ENCODE measurements at regions not wholly inside any gene's neighbourhood (a gene's known extent, or its start where the extent isn't known, plus 50 kb on each side); places are given as distances from the start of the nearest gene placed in this dataset.

DNA sequence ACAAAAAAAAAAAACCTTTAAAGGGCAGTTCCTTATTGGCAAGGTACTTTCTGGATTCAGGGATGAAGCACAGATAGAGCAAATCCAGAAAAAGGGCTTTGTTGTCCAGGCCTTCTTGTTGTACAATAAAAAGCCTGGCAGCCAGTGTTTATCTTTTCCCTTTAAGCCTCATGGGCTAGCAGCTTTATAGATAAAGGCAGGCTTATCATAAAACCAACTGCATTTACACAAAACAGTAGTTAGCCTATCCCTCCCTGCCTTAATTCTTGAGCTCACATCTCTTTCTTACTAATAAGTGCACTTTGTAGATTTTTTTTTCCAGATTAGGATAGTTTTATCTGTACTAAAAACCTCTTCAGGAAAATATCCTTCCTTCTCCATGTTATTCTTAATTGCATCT lies 662.8 kb upstream of the CCDC54 start:
- Histone ChIP-seq H3K27me3 (no peaks in the 10 kb centered on the region), H3K4me3 (no peak overlapping the region), H3K27ac (no peak overlapping the region), H3K36me3 (no peaks in the 10 kb centered on the region), H3K9me3 (no peaks in the 10 kb centered on the region), H3K4me1 (no peaks in the 10 kb centered on the region)
- in situ Hi-C loops (cut with MboI; ENCODE audit: low pct_ligation_motif_present in 1 of 4, low pct_unique_long_range_greater_than_20kb in 1 of 4, low sequenced_read_pairs in 3 of 4): no loop called here
- TF ChIP-seq EP300 (IDR thresholded peaks at IDR 0.05; ENCODE audit: low read depth): no peak
- TF ChIP-seq POLR2AphosphoS5 (IDR thresholded peaks at IDR 0.05): no peak
- intact Hi-C loops (cut with DNase I; ENCODE audit: low total_unique reads): no loop called here
- no peak for DNase-seq

- 87 to 93% methylated on average over 3 of the region's 3 CpGs for WGBS, 2 donors (ENCODE audit: low coverage in 1 of 2)
- in situ Hi-C loops (cut with MboI; ENCODE audit: low pct_ligation_motif_present in 1 of 4, low pct_unique_long_range_greater_than_20kb in 1 of 4, low sequenced_read_pairs in 3 of 4): no loop called here
- Histone ChIP-seq H3K36me3 (no peaks in the 10 kb centered on the region), H3K9me3 (no peaks in the 10 kb centered on the region), H3K4me3 (no peak overlapping the region), H3K27ac (no peak overlapping the region), H3K27me3 (no peaks in the 10 kb centered on the region), H3K4me1 (no peaks in the 10 kb centered on the region)
- intact Hi-C loops (cut with DNase I; ENCODE audit: low total_unique reads): no loop called here
- TF ChIP-seq EP300 (IDR thresholded peaks at IDR 0.05; ENCODE audit: low read depth) (no peak), CTCF (IDR thresholded peaks at IDR 0.05) (no peak), POLR2A (IDR thresholded peaks at IDR 0.05) (no peak), POLR2AphosphoS5 (IDR thresholded peaks at IDR 0.05) (no peak)
- DNase-seq: no peak
Observed at GRCh38 chr3:106715286-106715685, 662.0 kb upstream of the CCDC54 start.

DNA sequence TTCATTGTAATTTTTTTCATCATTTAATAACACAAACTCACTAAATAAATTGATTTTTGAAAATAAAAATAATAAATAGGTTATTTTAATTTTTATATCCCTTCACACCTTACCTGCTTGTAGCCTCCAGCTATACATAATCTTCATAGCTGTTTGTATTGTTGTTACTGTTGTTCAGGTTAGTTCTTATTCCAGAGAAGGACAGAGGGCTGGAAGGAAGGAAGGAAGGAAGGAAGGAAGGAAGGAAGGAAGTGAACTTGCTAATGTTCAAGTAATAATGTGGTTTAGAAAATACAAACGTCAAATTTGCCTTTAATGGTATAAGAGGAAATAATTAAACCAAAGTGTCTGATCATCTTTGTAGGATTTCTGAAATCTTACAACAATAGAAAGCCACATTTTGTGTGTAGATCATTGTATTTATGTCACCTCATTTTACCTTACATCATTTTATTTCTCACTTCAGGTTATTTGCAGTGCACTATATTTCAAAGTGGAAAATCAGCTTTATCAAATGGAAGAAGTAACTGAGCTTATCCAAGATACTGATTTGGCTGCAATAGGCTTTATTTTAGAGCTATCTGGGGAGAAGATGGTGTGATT lies 660.0 kb upstream of the CCDC54 start:
- no peaks in the 10 kb centered on the region for H3K9me3 ChIP-seq
- no peak for DNase-seq
- no peak overlapping the region for H3K4me3 ChIP-seq
- 60 to 73% methylated on average over 1 of the region's 1 CpG for WGBS, 2 donors (ENCODE audit: low coverage in 1 of 2)
- intact Hi-C loops (cut with DNase I; ENCODE audit: low total_unique reads): no loop called here
- no peaks in the 10 kb centered on the region for H3K36me3 ChIP-seq
- H3K27me3 ChIP-seq: no peaks in the 10 kb centered on the region
- H3K27ac ChIP-seq: no peak overlapping the region
- no peaks in the 10 kb centered on the region for H3K4me1 ChIP-seq
- in situ Hi-C loops (cut with MboI; ENCODE audit: low pct_ligation_motif_present in 1 of 4, low pct_unique_long_range_greater_than_20kb in 1 of 4, low sequenced_read_pairs in 3 of 4): no loop called here
- TF ChIP-seq EP300 (IDR thresholded peaks at IDR 0.05; ENCODE audit: low read depth): no peak
- TF ChIP-seq POLR2AphosphoS5 (IDR thresholded peaks at IDR 0.05): no peak
- TF ChIP-seq CTCF (IDR thresholded peaks at IDR 0.05): no peak
- TF ChIP-seq POLR2A (IDR thresholded peaks at IDR 0.05): no peak

GRCh38 chr3:106719077-106719476 lies 658.2 kb upstream of the CCDC54 start:
- no peaks in the 10 kb centered on the region for H3K9me3 ChIP-seq
- TF ChIP-seq EP300 (IDR thresholded peaks at IDR 0.05; ENCODE audit: low read depth) (no peak), POLR2A (IDR thresholded peaks at IDR 0.05) (no peak), CTCF (IDR thresholded peaks at IDR 0.05) (no peak), POLR2AphosphoS5 (IDR thresholded peaks at IDR 0.05) (no peak)
- intact Hi-C loops (cut with DNase I; ENCODE audit: low total_unique reads) (no loop called here), in situ Hi-C loops (cut with MboI; ENCODE audit: low pct_ligation_motif_present in 1 of 4, low pct_unique_long_range_greater_than_20kb in 1 of 4, low sequenced_read_pairs in 3 of 4) (no loop called here)
- no peak overlapping the region for H3K27ac ChIP-seq
- no peak for DNase-seq
- no peaks in the 10 kb centered on the region for H3K27me3 ChIP-seq
- no peaks in the 10 kb centered on the region for H3K36me3 ChIP-seq
- no peaks in the 10 kb centered on the region for H3K4me1 ChIP-seq
- H3K4me3 ChIP-seq: no peak overlapping the region

DNA sequence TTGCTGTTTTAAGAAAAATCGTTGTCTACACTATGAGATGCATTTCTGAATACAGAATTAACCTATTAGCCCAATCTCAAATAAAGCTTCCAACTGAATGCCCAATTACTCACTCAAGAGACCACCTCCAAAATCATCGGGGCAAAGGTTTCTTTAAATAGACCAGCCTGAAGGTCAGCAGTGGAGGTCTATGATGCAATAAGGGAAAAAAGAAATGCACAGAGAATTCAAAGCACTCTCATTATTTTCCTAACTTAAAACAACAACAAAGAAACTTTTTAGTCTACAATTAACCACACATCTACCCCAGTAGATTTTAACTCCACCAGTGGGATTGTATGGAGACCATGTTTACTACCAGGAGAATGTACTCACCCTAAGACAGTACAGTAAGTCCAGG lies 657.7 kb upstream of the CCDC54 start:
- no peak for DNase-seq
- intact Hi-C loops (cut with DNase I; ENCODE audit: low total_unique reads): no loop called here
- Histone ChIP-seq H3K9me3 (no peaks in the 10 kb centered on the region), H3K4me1 (no peaks in the 10 kb centered on the region), H3K36me3 (no peaks in the 10 kb centered on the region), H3K27ac (no peak overlapping the region), H3K27me3 (no peaks in the 10 kb centered on the region), H3K4me3 (no peak overlapping the region)
- in situ Hi-C loops (cut with MboI; ENCODE audit: low pct_ligation_motif_present in 1 of 4, low pct_unique_long_range_greater_than_20kb in 1 of 4, low sequenced_read_pairs in 3 of 4): no loop called here
- TF ChIP-seq CTCF (IDR thresholded peaks at IDR 0.05): no peak
- no peak for TF ChIP-seq POLR2A (IDR thresholded peaks at IDR 0.05)
- no peak for TF ChIP-seq EP300 (IDR thresholded peaks at IDR 0.05; ENCODE audit: low read depth)
- TF ChIP-seq POLR2AphosphoS5 (IDR thresholded peaks at IDR 0.05): no peak
- 53 to 78% methylated on average over 2 of the region's 2 CpGs for whole genome bisulfite sequencing, 2 donors (ENCODE audit: low coverage in 1 of 2)

Measured in transverse colon (tissue), 4 donors.